MV-4-11 (cell line): ENCODE measurements at regions not wholly inside any gene's neighbourhood (a gene's known extent, or its start where the extent isn't known, plus 50 kb on each side); places are given as distances from the start of the nearest gene placed in this dataset.

Experiments used
- DNase-seq: peaks from one replicate; lab custom pipeline; 2025; lab: John Stamatoyannopoulos, UW

- no peak for DNase-seq
Observed at GRCh38 chr6:167515873-167516507, 191.1 kb downstream of the TTLL2 start.

- no peak for DNase-seq
Observed at GRCh38 chr6:167517254-167517916, 192.5 kb downstream of the TTLL2 start.

GRCh38 chr6:167523426-167523825 is 198.5 kb downstream of the TTLL2 start:
- DNase-seq = no peak

GRCh38 chr6:167524261-167525111 is 199.6 kb downstream of the TTLL2 start:
- DNase-seq = no peak

GRCh38 chr6:167525774-167526173 is 200.9 kb downstream of the TTLL2 start:
- no peak for DNase-seq

GRCh38 chr6:167526465-167527368 is 201.8 kb downstream of the TTLL2 start:
- DNase-seq = no peak

GRCh38 chr6:167528239-167528638 is 203.4 kb downstream of the TTLL2 start:
- DNase-seq = no peak

- no peak for DNase-seq
Observed at GRCh38 chr6:167528976-167529375, 204.1 kb downstream of the TTLL2 start.

- DNase-seq = no peak
Observed at GRCh38 chr6:167529444-167530335, 204.8 kb downstream of the TTLL2 start.

- no peak for DNase-seq
Observed at GRCh38 chr6:167530951-167531350, 206.1 kb downstream of the TTLL2 start.

GRCh38 chr6:167532410-167533288 is 207.8 kb downstream of the TTLL2 start:
- DNase-seq = no peak

GRCh38 chr6:167533851-167534250 is 209.0 kb downstream of the TTLL2 start:
- DNase-seq = no peak

- no peak for DNase-seq
Observed at GRCh38 chr6:167537816-167538215, 212.9 kb downstream of the TTLL2 start.

- DNase-seq = no peak
Observed at GRCh38 chr6:167538746-167539145, 213.9 kb downstream of the TTLL2 start.

GRCh38 chr6:167540796-167541195 is 215.9 kb downstream of the TTLL2 start:
- no peak for DNase-seq

- no peak for DNase-seq
Observed at GRCh38 chr6:167541544-167541943, 216.7 kb downstream of the TTLL2 start.

GRCh38 chr6:167543602-167544497 is 219.0 kb downstream of the TTLL2 start:
- no peak for DNase-seq

- DNase-seq = no peak
Observed at GRCh38 chr6:167546611-167547327, 221.9 kb downstream of the TTLL2 start.
